K562 (cell line): ENCODE measurements at regions not wholly inside any gene's neighbourhood (a gene's known extent, or its start where the extent isn't known, plus 50 kb on each side); places are given as distances from the start of the nearest gene placed in this dataset.

Source experiments
- ARHGAP35 ChIP-seq: fragments of 450-650 bp; IDR thresholded peaks from 2 replicates; pipeline ENCODE4 v1.6.1; 2018; ENCODE audit not compliant: partially characterized antibody
- EP400 ChIP-seq: fragments of 450-650 bp; IDR thresholded peaks from 2 replicates; pipeline ENCODE4 v1.6.1; 2017; ENCODE audit warnings: antibody characterized with exemption, mild to moderate bottlenecking, moderate library complexity
- FOXJ2 ChIP-seq: fragments of 200-800 bp; sonication (Bioruptor generic); IDR thresholded peaks from 2 replicates; pipeline ENCODE4 v1.6.1; 2016; ENCODE audit warnings: missing genetic modification characterization, missing compliant biosample characterization
- KAT7 ChIP-seq: sonication (generic); formaldehyde crosslinking; IDR thresholded peaks from 2 replicates; pipeline ENCODE4 v1.8.0; 2022; ENCODE audit warnings: missing genetic modification reagents, mild to moderate bottlenecking, borderline replicate concordance
- KLF10 ChIP-seq: fragments of 250-450 bp; sonication (Bioruptor Pico); IDR thresholded peaks from 2 replicates; pipeline ENCODE4 v1.6.1; 2021; ENCODE audit warnings: matching md5 sums
- NR2C1 ChIP-seq, 2 experiments: fragments of 450-650 bp; IDR thresholded peaks; 2 replicates each; pipeline ENCODE4 v1.6.1; 2017; ENCODE audit warnings: mild to moderate bottlenecking in 2 of 2, antibody characterized with exemption in 1 of 2, inconsistent platforms in 1 of 2, missing compliant biosample characterization in 1 of 2, missing genetic modification characterization in 1 of 2
- PRDM10 ChIP-seq: fragments of 450-650 bp; IDR thresholded peaks from 2 replicates; pipeline ENCODE4 v1.6.1; 2018; ENCODE audit not compliant: partially characterized antibody
- PURB ChIP-seq: sonication (generic); formaldehyde crosslinking; IDR thresholded peaks from 2 replicates; pipeline ENCODE4 v1.9.0; 2021; ENCODE audit warnings: low read depth, mild to moderate bottlenecking, missing genetic modification reagents
- RBM17 ChIP-seq: fragments of 200-400 bp; formaldehyde crosslinking; IDR thresholded peaks from 2 replicates; pipeline ENCODE4 v1.6.1; 2017; ENCODE audit warnings: low read depth, mild to moderate bottlenecking, low read length, borderline replicate concordance
- RBM22 ChIP-seq: fragments of 200-400 bp; formaldehyde crosslinking; IDR thresholded peaks from 2 replicates; pipeline ENCODE4 v1.6.1; 2018; ENCODE audit warnings: low read length, low read depth; ENCODE audit not compliant: poor library complexity, severe bottlenecking
- RFX5 ChIP-seq: IDR thresholded peaks from 2 replicates; pipeline ENCODE4 v1.6.1; 2011; ENCODE audit warnings: low read depth, mild to moderate bottlenecking, improper control_type of control experiment, low read length
- RNF219 ChIP-seq: fragments of 250-450 bp; sonication (Bioruptor Pico); IDR thresholded peaks from 2 replicates; pipeline ENCODE4 v1.5.0; 2022; ENCODE audit warnings: mild to moderate bottlenecking
- RUNX1 ChIP-seq: sonication (generic); IDR thresholded peaks from 2 replicates; pipeline ENCODE4 v1.6.1; 2016; ENCODE audit warnings: antibody characterized with exemption, low read depth
- SMARCA4 ChIP-seq: fragments of 450-650 bp; IDR thresholded peaks from 2 replicates; pipeline ENCODE4 v1.6.1; 2016
- ZNF217 ChIP-seq: sonication (generic); formaldehyde crosslinking; IDR thresholded peaks from 2 replicates; pipeline ENCODE4 v1.8.0; 2022; ENCODE audit warnings: mild to moderate bottlenecking, missing genetic modification reagents
- ZNF445 ChIP-seq: fragments of 250-450 bp; sonication (Bioruptor Pico); IDR thresholded peaks from 2 replicates; pipeline ENCODE4 v1.4.0; 2020; ENCODE audit warnings: low read depth, mild to moderate bottlenecking, moderate library complexity
- ZNF79 ChIP-seq: fragments of 250-450 bp; sonication (Bioruptor Pico); IDR thresholded peaks from 2 replicates; pipeline ENCODE4 v1.4.0; 2020; ENCODE audit warnings: low read depth, mild to moderate bottlenecking, moderate library complexity
- TF ChIP-seq, protein P1 (sequence below): fragments of 450-650 bp; formaldehyde crosslinking; IDR thresholded peaks from 2 replicates; pipeline ENCODE4 v1.4.0; 2020; ENCODE audit warnings: mild to moderate bottlenecking

- no peak for TF ChIP-seq RBM22
- TF ChIP-seq ZNF79 (CRISPR knock-in tag) = no peak
- no peak for TF ChIP-seq RFX5
- no peak for TF ChIP-seq ARHGAP35
- TF ChIP-seq PURB (CRISPR knock-in tag) = no peak
- no peak for TF ChIP-seq RUNX1
- TF ChIP-seq, protein P1, sequence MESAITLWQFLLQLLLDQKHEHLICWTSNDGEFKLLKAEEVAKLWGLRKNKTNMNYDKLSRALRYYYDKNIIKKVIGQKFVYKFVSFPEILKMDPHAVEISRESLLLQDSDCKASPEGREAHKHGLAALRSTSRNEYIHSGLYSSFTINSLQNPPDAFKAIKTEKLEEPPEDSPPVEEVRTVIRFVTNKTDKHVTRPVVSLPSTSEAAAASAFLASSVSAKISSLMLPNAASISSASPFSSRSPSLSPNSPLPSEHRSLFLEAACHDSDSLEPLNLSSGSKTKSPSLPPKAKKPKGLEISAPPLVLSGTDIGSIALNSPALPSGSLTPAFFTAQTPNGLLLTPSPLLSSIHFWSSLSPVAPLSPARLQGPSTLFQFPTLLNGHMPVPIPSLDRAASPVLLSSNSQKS (CRISPR knock-in tag) = no peak
- TF ChIP-seq ZNF217 (CRISPR knock-in tag) = no peak
- no peak for TF ChIP-seq SMARCA4
- no peak for TF ChIP-seq PRDM10
- TF ChIP-seq ZNF445 = no peak
- no peak for TF ChIP-seq EP400
- no peak for TF ChIP-seq RBM17
- no peak for TF ChIP-seq KAT7 (CRISPR knock-in tag)
- no peak for TF ChIP-seq RNF219 (CRISPR knock-in tag)
- no peak for TF ChIP-seq KLF10 (CRISPR knock-in tag)
- TF ChIP-seq NR2C1 (IDR thresholded peaks at IDR 0.05) = no peak
- no peak for TF ChIP-seq NR2C1 (tag; IDR thresholded peaks at IDR 0.05)
- TF ChIP-seq FOXJ2 (tag) = no peak
These were observed 81.4 kb downstream of the NENF start (continued) for GRCh38 chr1:212514056-212514614.
